ENCODE measurements at regions not wholly inside any gene's neighbourhood (a gene's known extent, or its start where the extent isn't known, plus 50 kb on each side); places are given as distances from the start of the nearest gene placed in this dataset.

- DNase-seq (ENCODE audit: extremely low read depth, insufficient read length) = no peak
- Histone ChIP-seq H3K27me3 (replicated peaks; ENCODE audit: control insufficient read depth, insufficient read depth, low read length) (no peaks in the 10 kb centered on the region), H3K36me3 (ENCODE audit: control insufficient read depth, insufficient read depth, low read length) (no peaks in the 10 kb centered on the region), H3K4me3 (replicated peaks; ENCODE audit: low read depth, low read length) (no peak overlapping the region)
- no peak for TF ChIP-seq CTCF (IDR thresholded peaks at IDR 0.05; ENCODE audit: insufficient read depth, low read length, poor library complexity, severe bottlenecking)
Measured at GRCh38 chr3:80285388-80285787, 517.6 kb upstream of the ROBO1 start.

- H3K36me3 ChIP-seq (ENCODE audit: control insufficient read depth, insufficient read depth, low read length) = no peaks in the 10 kb centered on the region
- H3K27me3 ChIP-seq (replicated peaks; ENCODE audit: control insufficient read depth, insufficient read depth, low read length) = no peaks in the 10 kb centered on the region
- no peak for DNase-seq (ENCODE audit: extremely low read depth, insufficient read length)
- no peak overlapping the region for H3K4me3 ChIP-seq (replicated peaks; ENCODE audit: low read depth, low read length)
- no peak for TF ChIP-seq CTCF (IDR thresholded peaks at IDR 0.05; ENCODE audit: insufficient read depth, low read length, poor library complexity, severe bottlenecking)
Measured at GRCh38 chr3:80283783-80284182, 516.0 kb upstream of the ROBO1 start.

GRCh38 chr3:80278056-80278455 lies 510.3 kb upstream of the ROBO1 start:
- Histone ChIP-seq H3K4me3 (replicated peaks; ENCODE audit: low read depth, low read length) (no peak overlapping the region), H3K36me3 (ENCODE audit: control insufficient read depth, insufficient read depth, low read length) (no peaks in the 10 kb centered on the region), H3K27me3 (replicated peaks; ENCODE audit: control insufficient read depth, insufficient read depth, low read length) (no peaks in the 10 kb centered on the region)
- no peak for TF ChIP-seq CTCF (IDR thresholded peaks at IDR 0.05; ENCODE audit: insufficient read depth, low read length, poor library complexity, severe bottlenecking)
- DNase-seq (ENCODE audit: extremely low read depth, insufficient read length) = no peak

- Histone ChIP-seq H3K27me3 (replicated peaks; ENCODE audit: control insufficient read depth, insufficient read depth, low read length) (no peaks in the 10 kb centered on the region), H3K36me3 (ENCODE audit: control insufficient read depth, insufficient read depth, low read length) (no peaks in the 10 kb centered on the region), H3K4me3 (replicated peaks; ENCODE audit: low read depth, low read length) (no peak overlapping the region)
- no peak for DNase-seq (ENCODE audit: extremely low read depth, insufficient read length)
- no peak for TF ChIP-seq CTCF (IDR thresholded peaks at IDR 0.05; ENCODE audit: insufficient read depth, low read length, poor library complexity, severe bottlenecking)
Measured at GRCh38 chr3:80275120-80275519, 507.3 kb upstream of the ROBO1 start.

GRCh38 chr3:80263260-80263659 lies 495.5 kb upstream of the ROBO1 start:
- no peaks in the 10 kb centered on the region for H3K27me3 ChIP-seq (replicated peaks; ENCODE audit: control insufficient read depth, insufficient read depth, low read length)
- H3K36me3 ChIP-seq (ENCODE audit: control insufficient read depth, insufficient read depth, low read length) = no peaks in the 10 kb centered on the region
- no peak for DNase-seq (ENCODE audit: extremely low read depth, insufficient read length)
- TF ChIP-seq CTCF (IDR thresholded peaks at IDR 0.05; ENCODE audit: insufficient read depth, low read length, poor library complexity, severe bottlenecking) = no peak
- H3K4me3 ChIP-seq (replicated peaks; ENCODE audit: low read depth, low read length) = no peak overlapping the region

GRCh38 chr3:80261082-80261481 lies 493.3 kb upstream of the ROBO1 start:
- TF ChIP-seq CTCF (IDR thresholded peaks at IDR 0.05; ENCODE audit: insufficient read depth, low read length, poor library complexity, severe bottlenecking) = no peak
- Histone ChIP-seq H3K36me3 (ENCODE audit: control insufficient read depth, insufficient read depth, low read length) (no peaks in the 10 kb centered on the region), H3K27me3 (replicated peaks; ENCODE audit: control insufficient read depth, insufficient read depth, low read length) (no peaks in the 10 kb centered on the region), H3K4me3 (replicated peaks; ENCODE audit: low read depth, low read length) (no peak overlapping the region)
- no peak for DNase-seq (ENCODE audit: extremely low read depth, insufficient read length)

Measured in GM06990 (cell line).